GM23338 (cell line): ENCODE measurements at regions not wholly inside any gene's neighbourhood (a gene's known extent, or its start where the extent isn't known, plus 50 kb on each side); places are given as distances from the start of the nearest gene placed in this dataset.
"Not testable (repeated sequence)": the region's sequence is repeated elsewhere in the genome, so short reads cannot be mapped to it uniquely, and the experiment has no call there.

Source experiments
- CREB1 ChIP-seq: fragments of 250-450 bp; sonication (Bioruptor Pico); IDR thresholded peaks from 2 replicates; pipeline ENCODE4 v1.5.0; 2020; ENCODE audit warnings: low read depth, mild to moderate bottlenecking, moderate library complexity
- EZH2 ChIP-seq: fragments of 200-600 bp; sonication (generic); IDR thresholded peaks from one replicate; pipeline ENCODE4 v1.8.0; 2017; ENCODE audit warnings: antibody characterized with exemption, mild to moderate bottlenecking, low read depth; ENCODE audit not compliant: unreplicated experiment
- EZH2phosphoT487 ChIP-seq: fragments of 200-600 bp; sonication (generic); IDR thresholded peaks from one replicate; pipeline ENCODE4 v1.8.1; 2018; ENCODE audit warnings: antibody characterized with exemption; ENCODE audit not compliant: unreplicated experiment
- NANOG ChIP-seq: IDR thresholded peaks from 2 replicates; pipeline ENCODE4 v1.6.1; 2016; ENCODE audit warnings: antibody characterized with exemption, borderline replicate concordance
- POLR2AphosphoS5 ChIP-seq: IDR thresholded peaks from 2 replicates; pipeline ENCODE4 v1.6.1; 2016; ENCODE audit warnings: antibody characterized with exemption, low read depth
- ZNF114 ChIP-seq: fragments of 250-450 bp; sonication (Bioruptor Pico); IDR thresholded peaks from 2 replicates; pipeline ENCODE4 v1.5.0; 2020; ENCODE audit warnings: mild to moderate bottlenecking, moderate library complexity
- TF ChIP-seq, protein P1 (sequence below), 2 experiments: fragments of 200-600 bp in 1 of 2; sonication (generic) in 1 of 2; conservative IDR thresholded peaks; 2 replicates each; pipeline versions ENCODE4 v1.5.1 to v1.6.1; 2016 to 2017; ENCODE audit warnings: antibody characterized with exemption in 2 of 2, low read depth in 2 of 2, mild to moderate bottlenecking in 2 of 2, moderate library complexity in 1 of 2
- TF ChIP-seq, protein P2 (sequence below): IDR thresholded peaks from one replicate; pipeline ENCODE4 v1.6.1; 2018; ENCODE audit warnings: antibody characterized with exemption; ENCODE audit not compliant: unreplicated experiment
- TF ChIP-seq, protein P3 (sequence below): IDR thresholded peaks from 2 replicates; pipeline ENCODE4 v1.6.1; 2016; ENCODE audit warnings: antibody characterized with exemption

DNA sequence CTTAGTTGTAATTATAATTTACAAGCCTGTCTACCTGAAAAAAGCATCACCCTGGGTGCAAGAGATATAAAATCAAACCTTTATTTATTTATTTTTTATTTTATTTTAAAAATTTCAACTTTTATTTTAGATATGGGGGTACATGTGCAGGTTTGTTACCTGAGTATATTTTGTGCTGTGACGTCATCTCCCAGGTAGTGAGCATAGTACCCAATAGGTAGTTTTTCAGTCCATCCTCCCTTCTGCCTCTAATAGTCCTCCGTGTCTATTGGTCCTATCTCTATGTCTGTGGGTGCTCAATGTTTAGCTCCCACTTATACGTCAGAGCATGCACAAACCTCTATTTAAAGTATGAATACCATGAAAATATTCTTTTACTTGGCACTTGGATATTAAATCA, 1846.3 kb downstream of the KHDRBS2 start:
- TF ChIP-seq, protein P1, sequence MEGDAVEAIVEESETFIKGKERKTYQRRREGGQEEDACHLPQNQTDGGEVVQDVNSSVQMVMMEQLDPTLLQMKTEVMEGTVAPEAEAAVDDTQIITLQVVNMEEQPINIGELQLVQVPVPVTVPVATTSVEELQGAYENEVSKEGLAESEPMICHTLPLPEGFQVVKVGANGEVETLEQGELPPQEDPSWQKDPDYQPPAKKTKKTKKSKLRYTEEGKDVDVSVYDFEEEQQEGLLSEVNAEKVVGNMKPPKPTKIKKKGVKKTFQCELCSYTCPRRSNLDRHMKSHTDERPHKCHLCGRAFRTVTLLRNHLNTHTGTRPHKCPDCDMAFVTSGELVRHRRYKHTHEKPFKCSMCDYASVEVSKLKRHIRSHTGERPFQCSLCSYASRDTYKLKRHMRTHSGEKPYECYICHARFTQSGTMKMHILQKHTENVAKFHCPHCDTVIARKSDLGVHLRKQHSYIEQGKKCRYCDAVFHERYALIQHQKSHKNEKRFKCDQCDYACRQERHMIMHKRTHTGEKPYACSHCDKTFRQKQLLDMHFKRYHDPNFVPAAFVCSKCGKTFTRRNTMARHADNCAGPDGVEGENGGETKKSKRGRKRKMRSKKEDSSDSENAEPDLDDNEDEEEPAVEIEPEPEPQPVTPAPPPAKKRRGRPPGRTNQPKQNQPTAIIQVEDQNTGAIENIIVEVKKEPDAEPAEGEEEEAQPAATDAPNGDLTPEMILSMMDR (conservative IDR thresholded peaks at IDR 0.05; ENCODE audit: low read depth in 2 of 2) = not testable (repeated sequence)
- not testable (repeated sequence) for TF ChIP-seq NANOG; EZH2; EZH2phosphoT487; ZNF114 (CRISPR knock-in tag); CREB1 (CRISPR knock-in tag); POLR2AphosphoS5
- TF ChIP-seq, protein P2, sequence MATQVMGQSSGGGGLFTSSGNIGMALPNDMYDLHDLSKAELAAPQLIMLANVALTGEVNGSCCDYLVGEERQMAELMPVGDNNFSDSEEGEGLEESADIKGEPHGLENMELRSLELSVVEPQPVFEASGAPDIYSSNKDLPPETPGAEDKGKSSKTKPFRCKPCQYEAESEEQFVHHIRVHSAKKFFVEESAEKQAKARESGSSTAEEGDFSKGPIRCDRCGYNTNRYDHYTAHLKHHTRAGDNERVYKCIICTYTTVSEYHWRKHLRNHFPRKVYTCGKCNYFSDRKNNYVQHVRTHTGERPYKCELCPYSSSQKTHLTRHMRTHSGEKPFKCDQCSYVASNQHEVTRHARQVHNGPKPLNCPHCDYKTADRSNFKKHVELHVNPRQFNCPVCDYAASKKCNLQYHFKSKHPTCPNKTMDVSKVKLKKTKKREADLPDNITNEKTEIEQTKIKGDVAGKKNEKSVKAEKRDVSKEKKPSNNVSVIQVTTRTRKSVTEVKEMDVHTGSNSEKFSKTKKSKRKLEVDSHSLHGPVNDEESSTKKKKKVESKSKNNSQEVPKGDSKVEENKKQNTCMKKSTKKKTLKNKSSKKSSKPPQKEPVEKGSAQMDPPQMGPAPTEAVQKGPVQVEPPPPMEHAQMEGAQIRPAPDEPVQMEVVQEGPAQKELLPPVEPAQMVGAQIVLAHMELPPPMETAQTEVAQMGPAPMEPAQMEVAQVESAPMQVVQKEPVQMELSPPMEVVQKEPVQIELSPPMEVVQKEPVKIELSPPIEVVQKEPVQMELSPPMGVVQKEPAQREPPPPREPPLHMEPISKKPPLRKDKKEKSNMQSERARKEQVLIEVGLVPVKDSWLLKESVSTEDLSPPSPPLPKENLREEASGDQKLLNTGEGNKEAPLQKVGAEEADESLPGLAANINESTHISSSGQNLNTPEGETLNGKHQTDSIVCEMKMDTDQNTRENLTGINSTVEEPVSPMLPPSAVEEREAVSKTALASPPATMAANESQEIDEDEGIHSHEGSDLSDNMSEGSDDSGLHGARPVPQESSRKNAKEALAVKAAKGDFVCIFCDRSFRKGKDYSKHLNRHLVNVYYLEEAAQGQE = not testable (repeated sequence)
- TF ChIP-seq, protein P3, sequence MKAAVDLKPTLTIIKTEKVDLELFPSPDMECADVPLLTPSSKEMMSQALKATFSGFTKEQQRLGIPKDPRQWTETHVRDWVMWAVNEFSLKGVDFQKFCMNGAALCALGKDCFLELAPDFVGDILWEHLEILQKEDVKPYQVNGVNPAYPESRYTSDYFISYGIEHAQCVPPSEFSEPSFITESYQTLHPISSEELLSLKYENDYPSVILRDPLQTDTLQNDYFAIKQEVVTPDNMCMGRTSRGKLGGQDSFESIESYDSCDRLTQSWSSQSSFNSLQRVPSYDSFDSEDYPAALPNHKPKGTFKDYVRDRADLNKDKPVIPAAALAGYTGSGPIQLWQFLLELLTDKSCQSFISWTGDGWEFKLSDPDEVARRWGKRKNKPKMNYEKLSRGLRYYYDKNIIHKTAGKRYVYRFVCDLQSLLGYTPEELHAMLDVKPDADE = not testable (repeated sequence)
